PC-3 (cell line): ENCODE measurements at regions not wholly inside any gene's neighbourhood (a gene's known extent, or its start where the extent isn't known, plus 50 kb on each side); places are given as distances from the start of the nearest gene placed in this dataset.
"Not testable (repeated sequence)": the region's sequence is repeated elsewhere in the genome, so short reads cannot be mapped to it uniquely, and the experiment has no call there.

Experiments used
- ATAC-seq: fragments of 200-7000 bp; cut with Tn5 transposase; 2 replicates; pipeline ENCODE4 v1.9.1; 2020; ENCODE audit warnings: mild to moderate bottlenecking, moderate library complexity
- BruUV-seq: library from RNA; stranded (reverse); fragments of 400-500 nt; replicated peaks from 2 replicates; lab custom pipeline; 2021; lab: Mats Ljungman, UMichigan
- CTCF ChIA-PET: fragments of 300-600 bp; sonication (Branson Sonifier 250); formaldehyde crosslinking; loops from one replicate; lab custom pipeline; 2022; ENCODE audit warnings: antibody characterized with exemption; lab: Charles Lee
- POLR2A ChIA-PET: fragments of 300-600 bp; sonication (Branson Sonifier 250); formaldehyde crosslinking; loops from one replicate; lab custom pipeline; 2022; ENCODE audit warnings: antibody characterized with exemption; ENCODE audit not compliant: unreplicated experiment; lab: Charles Lee
- DNase-seq: peaks from one replicate; pipeline ENCODE4 v3.0.0-alpha.2; 2015
- H2AFZ ChIP-seq: fragments of 300-600 bp; sonication (generic); 2 replicates; pipeline ENCODE4 v1.6.0; 2016; ENCODE audit warnings: antibody characterized with exemption, low read length
- H3F3A ChIP-seq: fragments of 300-600 bp; sonication (generic); one replicate; pipeline ENCODE4 v1.6.0; 2017; ENCODE audit warnings: antibody characterized with exemption, low read length, control low read depth, mild to moderate bottlenecking; ENCODE audit not compliant: unreplicated experiment
- H3K27ac ChIP-seq: fragments of 300-600 bp; sonication (generic); 2 replicates; pipeline ENCODE4 v1.5.1; 2016; ENCODE audit warnings: mild to moderate bottlenecking, low read length
- H3K27me3 ChIP-seq: fragments of 300-600 bp; sonication (generic); 2 replicates; pipeline ENCODE4 v1.6.1; 2016; ENCODE audit warnings: low read length, mixed read lengths
- H3K36me3 ChIP-seq: fragments of 300-600 bp; sonication (generic); 2 replicates; pipeline ENCODE4 v1.6.1; 2016; ENCODE audit warnings: low read depth, mixed run types, low read length, mixed read lengths
- H3K4me1 ChIP-seq: fragments of 300-600 bp; sonication (generic); 2 replicates; pipeline ENCODE4 v1.5.1; 2016; ENCODE audit warnings: low read length; ENCODE audit not compliant: insufficient read depth
- H3K4me2 ChIP-seq: fragments of 300-600 bp; sonication (generic); 2 replicates; pipeline ENCODE4 v1.6.0; 2016; ENCODE audit warnings: low read length
- H3K4me3 ChIP-seq: fragments of 300-600 bp; sonication (generic); 2 replicates; pipeline ENCODE4 v1.5.1; 2016; ENCODE audit warnings: mild to moderate bottlenecking, low read length, mixed read lengths
- H3K79me2 ChIP-seq: fragments of 300-600 bp; sonication (generic); 2 replicates; pipeline ENCODE4 v1.6.1; 2017; ENCODE audit warnings: low read length, mixed read lengths
- H3K9ac ChIP-seq: fragments of 300-600 bp; sonication (generic); 2 replicates; pipeline ENCODE4 v1.6.0; 2016; ENCODE audit warnings: mild to moderate bottlenecking, low read length
- H3K9me2 ChIP-seq: fragments of 300-600 bp; sonication (generic); replicated peaks from 2 replicates; pipeline ENCODE4 v1.6.1; 2016; ENCODE audit warnings: mixed run types, low read length, mixed read lengths
- H3K9me3 ChIP-seq: fragments of 300-600 bp; sonication (generic); 2 replicates; pipeline ENCODE4 v1.6.1; 2016; ENCODE audit warnings: low read length, mixed read lengths
- H4K20me1 ChIP-seq: fragments of 300-600 bp; sonication (generic); 2 replicates; pipeline ENCODE4 v1.6.1; 2016; ENCODE audit warnings: low read length, mixed read lengths
- CTCF ChIP-seq: fragments of 300-600 bp; sonication (generic); conservative IDR thresholded peaks from 2 replicates; pipeline ENCODE4 v1.5.1; 2017; ENCODE audit warnings: antibody characterized with exemption, low read depth, mild to moderate bottlenecking, low read length
- EZH2 ChIP-seq: fragments of 300-600 bp; sonication (generic); IDR thresholded peaks from one replicate; pipeline ENCODE4 v1.6.1; 2017; ENCODE audit warnings: antibody characterized with exemption, mild to moderate bottlenecking, low read length; ENCODE audit not compliant: unreplicated experiment
- EZH2phosphoT487 ChIP-seq: fragments of 300-600 bp; sonication (generic); IDR thresholded peaks from 2 replicates; pipeline ENCODE4 v1.6.1; 2018; ENCODE audit warnings: mild to moderate bottlenecking, antibody characterized with exemption, low read length, borderline replicate concordance
- intact Hi-C: fragments of 100-400 bp; cut with micrococcal nuclease; formaldehyde crosslinking; loops from 2 replicates; pipeline ENCODE4 v1.9.0; 2023

- CTCF ChIA-PET: no interaction called here
Measured at GRCh38 chr10:17523917-17524316, 69.5 kb upstream of the ST8SIA6 start.

GRCh38 chr10:17523246-17523753 lies 68.9 kb upstream of the ST8SIA6 start:
- Histone ChIP-seq H3K9me3 (no peaks in the 10 kb centered on the region), H3K4me2 (no peak overlapping the region), H3K4me1 (peaks cover 12% of the 10 kb centered on the region), H3K27ac (no peak overlapping the region), H3K79me2 (no peaks in the 10 kb centered on the region), H3K9ac (no peak overlapping the region), H4K20me1 (no peaks in the 10 kb centered on the region), H2AFZ (no peak overlapping the region), H3K36me3 (no peaks in the 10 kb centered on the region), H3K9me2 (no peaks in the 10 kb centered on the region), H3K27me3 (no peaks in the 10 kb centered on the region), H3F3A (no peaks in the 10 kb centered on the region), H3K4me3 (no peak overlapping the region)
- no peak for DNase-seq
- ATAC-seq: no peak
- intact Hi-C loops: no loop called here
- ChIA-PET POLR2A (no interaction called here), CTCF (no interaction called here)
- TF ChIP-seq EZH2phosphoT487: no peak
- no peak for TF ChIP-seq EZH2
- TF ChIP-seq CTCF: no peak
- BruUV-seq: no TSS peak

More at GRCh38 chr10:17523917-17524316, 69.5 kb upstream of the ST8SIA6 start:
- intact Hi-C loops: no loop called here
- Histone ChIP-seq H3K4me3 (no peak overlapping the region), H3K9me3 (no peaks in the 10 kb centered on the region), H4K20me1 (no peaks in the 10 kb centered on the region), H3K27me3 (no peaks in the 10 kb centered on the region), H3K79me2 (no peaks in the 10 kb centered on the region), H3K9ac (no peak overlapping the region), H3K27ac (no peak overlapping the region), H3F3A (no peaks in the 10 kb centered on the region), H2AFZ (no peak overlapping the region), H3K4me2 (no peak overlapping the region), H3K4me1 (peaks cover 13% of the 10 kb centered on the region), H3K36me3 (no peaks in the 10 kb centered on the region), H3K9me2 (no peaks in the 10 kb centered on the region)
- TF ChIP-seq EZH2phosphoT487: no peak
- no peak for TF ChIP-seq CTCF
- TF ChIP-seq EZH2: no peak
- POLR2A ChIA-PET: no interaction called here
- DNase-seq (no peak), ATAC-seq (no peak)
- BruUV-seq: no TSS peak

- ATAC-seq, H3K9me2 ChIP-seq, H2AFZ ChIP-seq, H3K27me3 ChIP-seq, CTCF ChIA-PET, H3K4me3 ChIP-seq, H4K20me1 ChIP-seq, H3K9ac ChIP-seq, H3K27ac ChIP-seq, BruUV-seq, intact Hi-C loops, H3K9me3 ChIP-seq, H3K4me2 ChIP-seq, H3K79me2 ChIP-seq, POLR2A ChIA-PET, DNase-seq, H3F3A ChIP-seq, H3K4me1 ChIP-seq, H3K36me3 ChIP-seq: not testable (repeated sequence)
Measured at GRCh38 chr10:17522269-17522668, 67.9 kb upstream of the ST8SIA6 start.
